Amniotic stem cell (primary cell): ENCODE measurements at regions not wholly inside any gene's neighbourhood (a gene's known extent, or its start where the extent isn't known, plus 50 kb on each side); places are given as distances from the start of the nearest gene placed in this dataset.
"Not testable (repeated sequence)": the region's sequence is repeated elsewhere in the genome, so short reads cannot be mapped to it uniquely, and the experiment has no call there.

Source experiments
- DNase-seq: peaks from one replicate; lab custom pipeline; 2025; lab: John Stamatoyannopoulos, UW

- DNase-seq = no peak
These were observed 204.6 kb upstream of the SLIT2 start for GRCh38 chr4:20046931-20047677.

- DNase-seq = no peak
These were observed 205.5 kb upstream of the SLIT2 start for GRCh38 chr4:20046179-20046578.

GRCh38 chr4:20044966-20045365, 206.7 kb upstream of the SLIT2 start:
- DNase-seq = no peak

GRCh38 chr4:20044502-20044911, 207.2 kb upstream of the SLIT2 start:
- DNase-seq = peak; percentile 22

GRCh38 chr4:20043991-20044390, 207.7 kb upstream of the SLIT2 start:
- no peak for DNase-seq

GRCh38 chr4:20042769-20043168, 208.9 kb upstream of the SLIT2 start:
- no peak for DNase-seq

- DNase-seq = no peak
These were observed 209.8 kb upstream of the SLIT2 start for GRCh38 chr4:20041839-20042407.

- no peak for DNase-seq
These were observed 214.0 kb upstream of the SLIT2 start for GRCh38 chr4:20037745-20038144.

- DNase-seq = no peak
These were observed 221.6 kb upstream of the SLIT2 start for GRCh38 chr4:20030108-20030507.

GRCh38 chr4:20028645-20029044, 223.1 kb upstream of the SLIT2 start:
- DNase-seq = peak; percentile 32

- DNase-seq = no peak
These were observed 225.2 kb upstream of the SLIT2 start for GRCh38 chr4:20026456-20026855.

GRCh38 chr4:20022471-20022870, 229.2 kb upstream of the SLIT2 start:
- no peak for DNase-seq

GRCh38 chr4:20020056-20020455, 231.6 kb upstream of the SLIT2 start:
- DNase-seq = no peak

GRCh38 chr4:20019310-20020015, 232.2 kb upstream of the SLIT2 start:
- DNase-seq = no peak

- DNase-seq = no peak
These were observed 234.0 kb upstream of the SLIT2 start for GRCh38 chr4:20017777-20018115.

- DNase-seq = no peak
These were observed 234.5 kb upstream of the SLIT2 start for GRCh38 chr4:20017070-20017776.

- no peak for DNase-seq
These were observed 236.0 kb upstream of the SLIT2 start for GRCh38 chr4:20015636-20016224.

- DNase-seq = not testable (repeated sequence)
These were observed 247.7 kb upstream of the SLIT2 start for GRCh38 chr4:20003836-20004558.

GRCh38 chr4:19999775-20000414, 251.8 kb upstream of the SLIT2 start:
- DNase-seq = no peak

- DNase-seq = no peak
These were observed 252.4 kb upstream of the SLIT2 start for GRCh38 chr4:19999276-19999675.

- DNase-seq = no peak
These were observed 258.5 kb upstream of the SLIT2 start for GRCh38 chr4:19993242-19993641.
